BE2C (cell line): ENCODE measurements at regions not wholly inside any gene's neighbourhood (a gene's known extent, or its start where the extent isn't known, plus 50 kb on each side); places are given as distances from the start of the nearest gene placed in this dataset.

Experiments
- DNase-seq: peaks from one replicate; pipeline ENCODE4 v3.0.0-alpha.2; 2020
- H3K27me3 ChIP-seq: fragments of 250-450 bp; sonication (Bioruptor Pico); 2 replicates; pipeline ENCODE4 v1.5.1; 2020; ENCODE audit warnings: mild to moderate bottlenecking
- H3K36me3 ChIP-seq: fragments of 250-450 bp; sonication (Bioruptor Pico); 2 replicates; pipeline ENCODE4 v1.5.1; 2020; ENCODE audit warnings: mild to moderate bottlenecking
- H3K4me1 ChIP-seq: fragments of 250-450 bp; sonication (Bioruptor Pico); 2 replicates; pipeline ENCODE4 v1.5.1; 2020
- H3K4me3 ChIP-seq: 2 replicates; pipeline ENCODE4 v1.5.1; 2011; ENCODE audit warnings: low read depth, low read length
- H3K9me3 ChIP-seq: fragments of 250-450 bp; sonication (Bioruptor Pico); 2 replicates; pipeline ENCODE4 v1.5.1; 2020
- CTCF ChIP-seq: IDR thresholded peaks from 2 replicates; pipeline ENCODE4 v1.5.1; 2012; ENCODE audit warnings: mild to moderate bottlenecking, low read depth, low read length

GRCh38 chr2:236766850-236767249 lies 197.2 kb downstream of the ACKR3 start:
- Histone ChIP-seq H3K36me3 (no peaks in the 10 kb centered on the region), H3K27me3 (no peaks in the 10 kb centered on the region), H3K4me3 (no peak overlapping the region), H3K9me3 (no peaks in the 10 kb centered on the region), H3K4me1 (no peaks in the 10 kb centered on the region)
- DNase-seq: no peak
- no peak for TF ChIP-seq CTCF

- no peaks in the 10 kb centered on the region for H3K36me3 ChIP-seq
- no peak for TF ChIP-seq CTCF
- no peak for DNase-seq
- no peak overlapping the region for H3K4me3 ChIP-seq
- no peaks in the 10 kb centered on the region for H3K4me1 ChIP-seq
- H3K9me3 ChIP-seq: no peaks in the 10 kb centered on the region
- no peaks in the 10 kb centered on the region for H3K27me3 ChIP-seq
Observed at GRCh38 chr2:236767941-236768340, 198.3 kb downstream of the ACKR3 start.

DNA sequence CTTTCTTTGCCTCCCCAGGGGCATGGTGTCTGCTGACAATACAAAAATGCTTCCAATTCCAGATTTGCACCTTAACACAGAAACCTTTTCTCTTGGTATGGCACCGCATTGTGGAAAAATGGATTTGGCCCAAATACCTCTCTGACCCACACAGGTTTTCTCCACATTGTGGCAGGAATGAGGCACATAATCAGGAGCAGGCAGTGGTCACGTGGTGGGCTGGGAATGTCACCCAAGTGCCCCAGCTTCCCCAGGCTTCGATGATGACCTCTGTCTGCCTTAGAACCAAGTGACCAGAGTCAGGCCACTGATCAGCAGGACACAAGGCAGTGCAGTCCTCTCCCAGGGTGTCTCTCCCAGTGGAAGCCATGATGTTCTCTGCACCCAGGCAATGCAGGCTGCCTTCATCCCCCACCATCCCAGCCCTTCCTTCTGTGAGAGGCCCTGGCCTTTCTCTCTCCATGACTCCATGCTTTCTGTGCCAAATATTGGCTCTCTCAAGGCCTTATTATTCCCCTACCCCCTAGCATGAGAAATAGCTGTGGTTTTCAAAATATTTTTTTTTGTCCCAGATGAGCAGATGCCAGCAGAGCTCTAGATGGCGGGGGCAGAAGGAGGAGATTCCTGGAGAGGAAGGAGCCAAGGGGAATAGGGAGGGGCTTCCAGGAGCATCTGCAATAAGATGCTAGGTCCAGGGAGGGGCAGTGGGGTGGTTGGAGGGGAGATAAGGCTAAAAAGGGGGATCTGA lies 198.9 kb downstream of the ACKR3 start:
- Histone ChIP-seq H3K4me1 (no peaks in the 10 kb centered on the region), H3K9me3 (no peaks in the 10 kb centered on the region), H3K36me3 (no peaks in the 10 kb centered on the region), H3K4me3 (no peak overlapping the region), H3K27me3 (no peaks in the 10 kb centered on the region)
- no peak for DNase-seq
- TF ChIP-seq CTCF: no peak

GRCh38 chr2:236769981-236770671 lies 200.5 kb downstream of the ACKR3 start:
- peaks cover 7% of the 10 kb centered on the region; the same call in 1 of the 2 replicates for H3K4me1 ChIP-seq
- H3K27me3 ChIP-seq: no peaks in the 10 kb centered on the region
- no peak for TF ChIP-seq CTCF
- H3K4me3 ChIP-seq: no peak overlapping the region
- no peaks in the 10 kb centered on the region for H3K9me3 ChIP-seq
- no peaks in the 10 kb centered on the region for H3K36me3 ChIP-seq
- peak; percentile 61 for DNase-seq

DNA sequence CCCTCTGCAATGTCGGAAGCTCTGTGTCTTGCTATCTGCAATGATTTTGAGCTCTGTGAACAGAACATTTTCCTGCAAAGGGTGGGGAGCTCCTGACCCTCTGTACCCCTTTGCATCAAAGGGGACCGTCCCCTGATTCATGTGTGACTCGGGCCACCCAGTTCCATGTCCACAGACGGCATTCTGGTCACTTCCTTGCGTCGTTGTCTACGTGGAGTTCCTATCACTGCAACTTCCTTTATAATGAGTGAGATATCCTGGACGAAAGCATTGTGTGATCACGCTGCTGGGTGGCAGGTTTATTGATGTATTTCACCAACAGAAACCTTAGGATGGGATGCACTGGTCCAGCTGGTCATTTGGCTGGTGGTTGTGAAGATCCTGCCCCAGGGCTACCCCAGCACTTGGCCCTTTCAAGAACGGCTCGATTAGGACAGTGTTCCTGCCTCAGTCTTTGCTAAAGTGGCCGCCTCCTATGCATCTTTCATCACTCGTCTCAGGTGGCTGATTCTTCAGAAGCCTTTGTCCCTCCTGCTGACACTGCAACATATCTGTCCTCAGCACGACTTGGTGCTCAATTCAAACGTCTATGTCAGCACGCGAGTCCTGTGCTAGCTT lies 202.7 kb downstream of the ACKR3 start:
- H3K9me3 ChIP-seq: no peaks in the 10 kb centered on the region
- no peak for TF ChIP-seq CTCF
- H3K4me1 ChIP-seq: peaks cover 7% of the 10 kb centered on the region; the same call in 1 of the 2 replicates
- no peak for DNase-seq
- H3K27me3 ChIP-seq: no peaks in the 10 kb centered on the region
- H3K4me3 ChIP-seq: no peak overlapping the region
- no peaks in the 10 kb centered on the region for H3K36me3 ChIP-seq
